CD4-positive, alpha-beta T cell treated with Interleukin-17A for 4 hours (primary cell): ENCODE measurements at regions not wholly inside any gene's neighbourhood (a gene's known extent, or its start where the extent isn't known, plus 50 kb on each side); places are given as distances from the start of the nearest gene placed in this dataset.
"Not testable (repeated sequence)": the region's sequence is repeated elsewhere in the genome, so short reads cannot be mapped to it uniquely, and the experiment has no call there.

Experiments
- DNase-seq: peaks from one replicate; pipeline ENCODE4 v3.0.0-alpha.2; 2020; ENCODE audit warnings: mixed read lengths

DNA sequence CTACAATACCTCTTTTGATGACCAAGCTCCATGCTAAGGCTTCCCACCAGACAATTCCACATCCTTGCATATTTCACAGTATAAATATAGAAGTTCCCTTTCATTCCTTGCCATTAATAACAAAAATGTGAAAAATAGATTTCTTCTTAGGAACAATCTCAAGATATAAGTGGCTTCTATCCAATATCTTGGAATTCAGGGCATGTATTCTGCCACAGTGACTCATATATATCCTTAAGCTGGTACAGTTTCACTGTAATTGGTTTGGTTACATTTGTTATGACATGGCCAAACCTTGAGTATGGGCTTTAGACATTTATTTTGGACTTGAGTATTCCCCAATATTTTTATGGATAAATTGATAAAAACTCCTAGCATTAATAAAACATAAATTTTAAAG, 181.7 kb upstream of the DDX53 start:
- DNase-seq = no peak

DNA sequence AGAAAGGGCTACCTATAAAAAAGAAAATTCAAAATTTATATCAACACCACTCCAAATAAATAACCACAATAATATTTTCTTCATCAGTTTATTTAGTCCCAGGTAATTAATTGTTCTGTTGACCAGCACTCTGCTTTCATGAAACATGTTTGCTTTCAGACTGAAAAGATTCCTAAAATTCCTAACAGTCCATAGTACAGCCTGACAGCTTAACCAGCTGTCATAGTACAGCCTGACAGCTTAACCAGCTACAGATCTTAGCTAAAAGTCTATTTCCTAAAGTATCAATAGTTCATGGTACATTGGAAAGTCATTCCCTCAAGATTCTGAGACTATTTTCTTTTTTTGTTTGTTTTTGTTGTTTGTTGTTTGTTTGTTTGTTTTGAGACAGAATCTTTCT, 144.1 kb upstream of the DDX53 start:
- DNase-seq = no peak

DNA sequence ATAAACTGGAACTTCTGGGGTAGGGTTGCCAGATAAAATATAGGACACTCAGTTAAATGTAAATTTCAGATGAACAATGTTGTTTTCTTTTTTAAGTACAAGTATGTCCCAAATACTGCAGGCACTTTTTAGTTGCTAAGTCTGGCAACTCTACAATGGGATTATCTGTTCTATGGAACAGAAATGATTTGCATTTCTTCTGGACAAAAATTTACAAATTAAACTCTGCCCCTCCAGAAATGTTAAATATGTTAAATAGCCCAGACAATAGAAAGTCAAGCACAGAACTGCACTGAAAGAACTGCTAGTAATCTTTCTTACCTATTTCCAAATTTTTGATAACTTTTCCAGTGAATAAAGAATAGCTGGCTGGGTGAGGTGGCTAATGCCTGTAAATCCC, 140.1 kb upstream of the DDX53 start:
- DNase-seq = no peak

DNA sequence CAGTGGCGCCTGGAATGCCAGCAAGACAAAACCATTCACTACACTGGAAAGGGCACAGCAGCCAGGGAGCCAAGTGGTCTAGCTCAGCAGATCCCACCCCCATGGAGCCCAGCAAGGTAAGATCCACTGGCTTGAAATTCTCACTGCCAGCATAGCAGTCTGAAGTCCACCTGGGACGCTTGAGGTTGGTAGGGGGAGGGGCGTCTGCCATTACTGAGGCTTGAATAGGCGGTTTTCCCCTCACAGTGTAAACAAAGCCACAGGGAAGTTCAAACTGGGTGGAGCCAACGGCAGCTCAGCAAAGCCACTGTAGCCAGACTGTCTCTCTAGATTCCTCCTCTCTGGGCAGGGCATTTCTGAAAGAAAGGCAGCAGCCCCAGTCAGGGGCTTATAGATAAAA, 133.0 kb upstream of the DDX53 start:
- DNase-seq = not testable (repeated sequence)

DNA sequence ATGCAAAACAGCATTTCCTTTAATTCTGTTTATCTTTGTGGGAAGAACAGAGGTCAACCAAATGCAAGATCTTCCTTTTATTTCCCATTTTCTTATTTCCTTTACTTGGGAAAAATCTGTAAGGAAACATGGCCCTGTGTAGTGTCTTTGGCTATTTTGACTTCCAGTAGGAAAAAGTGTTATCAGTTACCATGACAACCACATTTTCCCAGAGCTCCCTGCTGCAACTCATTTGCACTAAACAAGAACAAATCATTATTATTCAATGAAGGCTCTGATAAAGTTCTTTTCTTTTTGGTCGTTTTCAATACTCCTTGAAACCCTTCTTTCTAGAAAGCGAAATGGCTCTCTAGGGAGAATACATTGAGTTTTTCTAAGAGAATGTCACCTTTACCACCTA, 117.2 kb upstream of the DDX53 start:
- DNase-seq = no peak

DNA sequence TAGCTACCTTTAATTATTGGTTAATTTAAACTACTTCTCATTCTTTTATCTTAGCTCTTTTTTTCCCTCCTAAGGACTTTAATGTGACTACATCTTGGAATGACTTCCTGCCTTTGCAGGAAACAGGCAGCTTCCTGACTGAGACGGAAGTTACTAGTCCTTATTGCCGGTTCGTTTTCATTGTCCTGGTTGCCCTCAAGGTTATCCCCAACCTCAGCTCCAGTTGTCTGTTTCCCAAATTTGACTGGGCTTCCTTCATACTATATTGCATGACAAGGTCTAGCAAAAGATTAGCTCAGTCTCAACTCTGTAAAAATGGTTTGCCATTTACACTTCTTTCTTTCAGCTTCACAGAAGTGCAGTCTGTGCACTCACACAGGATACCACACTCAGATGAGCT, 109.9 kb upstream of the DDX53 start:
- no peak for DNase-seq

DNA sequence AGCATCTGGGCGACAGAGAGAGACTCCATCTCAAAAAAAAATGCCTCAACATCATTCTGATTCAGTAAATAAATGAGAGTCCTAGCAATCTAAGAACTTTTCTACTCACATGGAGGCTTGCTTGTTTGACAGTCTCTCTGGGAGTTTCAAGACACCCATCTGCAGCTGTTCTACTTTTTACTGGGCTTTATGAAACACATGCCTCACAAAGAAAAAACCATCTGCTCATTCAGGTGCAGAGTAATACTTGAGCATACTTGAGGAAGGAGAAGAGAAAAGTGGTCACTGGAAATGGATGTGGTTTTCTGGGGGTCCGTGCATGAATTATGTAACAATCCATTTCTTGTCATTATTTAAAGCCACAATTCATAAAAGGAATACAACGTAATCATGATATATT, 87.1 kb upstream of the DDX53 start:
- DNase-seq = no peak

DNA sequence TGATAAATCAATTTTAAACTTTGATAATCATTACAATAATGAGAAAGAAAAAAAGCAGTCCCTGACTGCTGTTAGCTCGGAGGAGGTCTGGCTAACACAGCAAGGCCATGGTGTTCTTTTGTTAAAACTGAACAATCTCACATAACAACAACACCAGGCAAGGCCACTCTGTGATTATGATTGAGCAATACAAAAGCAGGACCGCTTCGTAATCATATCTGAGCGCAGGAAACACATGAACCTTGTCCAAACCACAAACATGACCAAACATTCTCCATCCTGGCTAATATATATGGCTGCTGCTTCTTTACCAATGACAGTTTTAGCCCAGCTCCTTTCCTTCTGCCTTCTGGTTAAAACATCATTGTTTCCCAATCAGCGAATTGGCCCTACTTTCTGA, 76.8 kb upstream of the DDX53 start:
- DNase-seq = no peak

DNA sequence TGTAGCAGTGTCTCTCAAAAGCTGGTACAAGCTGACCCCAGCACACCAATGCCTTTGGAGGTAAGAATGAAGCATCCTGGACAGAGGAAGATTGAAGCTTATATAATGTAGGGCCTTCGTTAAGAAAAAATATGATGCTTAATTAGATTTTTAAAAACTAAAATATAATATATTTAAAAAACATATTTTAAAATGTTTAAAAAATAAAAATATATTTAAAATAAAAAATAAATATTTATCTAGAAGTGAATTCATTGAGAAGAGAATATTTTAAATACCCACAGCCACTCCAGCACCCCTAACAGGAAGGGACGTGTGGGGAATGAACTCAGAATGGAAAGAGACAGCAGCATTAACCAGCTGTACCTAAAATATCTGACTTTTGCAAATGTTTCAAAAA, 65.1 kb upstream of the DDX53 start:
- no peak for DNase-seq

DNA sequence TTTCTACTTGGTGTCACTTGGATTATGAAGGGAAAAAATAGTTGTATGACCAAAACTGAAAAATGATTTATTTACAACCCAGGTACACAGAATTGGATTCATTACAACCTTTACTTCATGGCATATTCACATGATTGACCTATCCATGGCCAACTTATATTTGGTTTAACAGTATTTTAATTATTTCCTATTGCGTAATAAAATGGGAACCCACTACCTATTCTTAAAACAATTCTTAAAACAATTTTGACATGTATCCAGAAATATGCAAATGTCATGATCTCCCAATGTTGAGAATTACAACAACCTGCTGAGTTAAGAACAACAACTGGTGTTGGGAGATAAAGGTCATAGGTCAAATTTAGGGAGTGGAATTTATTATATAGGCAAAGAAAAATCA, 54.8 kb upstream of the DDX53 start:
- DNase-seq = no peak
